ENCODE measurements at regions not wholly inside any gene's neighbourhood (a gene's known extent, or its start where the extent isn't known, plus 50 kb on each side); places are given as distances from the start of the nearest gene placed in this dataset.

GRCh38 chr11:128259816-128260215, 327.5 kb downstream of the ETS1 start:
- no peak overlapping the region for H2AFZ ChIP-seq (ENCODE audit: control insufficient read depth, low read depth, low read length)
- no peaks in the 10 kb centered on the region for H3K4me1 ChIP-seq (ENCODE audit: control insufficient read depth, insufficient read depth, low read length)
- no peak overlapping the region for H3K27ac ChIP-seq (ENCODE audit: control insufficient read depth, insufficient read depth)
- 47% methylated on average over 1 of the region's 1 CpG for WGBS (ENCODE audit: insufficient coverage, insufficient replicate concordance, low lambda C conversion rate, missing lambda C conversion rate)
- no peaks in the 10 kb centered on the region for H3K36me3 ChIP-seq (ENCODE audit: control insufficient read depth in 2 of 2, insufficient read depth in 2 of 2, low read length in 1 of 2)
- no peak for DNase-seq (ENCODE audit: low read depth, low spot score)
- no peak overlapping the region for H3K4me3 ChIP-seq
- in situ Hi-C loops (cut with MboI) = no loop called here
- ChIA-PET RAD21 (ENCODE audit: unreplicated experiment) (no interaction called here), CTCF (interaction anchor here (0.8 to 1.4 kb wide), 3 partner anchors 23 to 371 kb away, joined by 3 to 7 read pairs (median 4); no protein-coding TSS in a partner anchor), POLR2A (no interaction called here), SMC1A (ENCODE audit: uncharacterized antibody, unreplicated experiment) (interaction anchor here (1.3 to 2.2 kb wide), 3 partner anchors 16 to 371 kb away, joined by 3 to 6 read pairs (median 4); no protein-coding TSS in a partner anchor)
- ATAC-seq = no peak
- H3K79me2 ChIP-seq (ENCODE audit: control insufficient read depth, insufficient read depth, low read length) = no peaks in the 10 kb centered on the region
- H3K9ac ChIP-seq (ENCODE audit: control insufficient read depth, insufficient read depth, low read length) = no peak overlapping the region
- FAIRE-seq = no peak
- H3K9me3 ChIP-seq (replicated peaks; ENCODE audit: control insufficient read depth, insufficient read depth, low read length) = no peaks in the 10 kb centered on the region
- TF ChIP-seq ZBTB4 (CRISPR knock-in tag; IDR thresholded peaks at IDR 0.05) (no peak), GABPA (IDR thresholded peaks at IDR 0.05; ENCODE audit: low read depth) (no peak), KAT2A (conservative IDR thresholded peaks at IDR 0.05; ENCODE audit: control insufficient read depth, low read depth, low read length) (no peak), PAX5 (IDR thresholded peaks at IDR 0.05; ENCODE audit: borderline replicate concordance, low read depth, low read length) (no peak), MYB (IDR thresholded peaks at IDR 0.05; ENCODE audit: borderline replicate concordance, low read depth, low read length) (no peak), NFXL1 (IDR thresholded peaks at IDR 0.05; ENCODE audit: borderline replicate concordance) (no peak), ZSCAN29 (IDR thresholded peaks at IDR 0.05) (no peak), KLF5 (IDR thresholded peaks at IDR 0.05; ENCODE audit: partially characterized antibody) (no peak), YBX1 (IDR thresholded peaks at IDR 0.05) (no peak), TCF7 (IDR thresholded peaks at IDR 0.05; ENCODE audit: borderline replicate concordance) (no peak), BMI1 (IDR thresholded peaks at IDR 0.05; ENCODE audit: borderline replicate concordance) (no peak), RB1 (IDR thresholded peaks at IDR 0.05; ENCODE audit: borderline replicate concordance) (no peak), CHD1 (IDR thresholded peaks at IDR 0.05; ENCODE audit: low read depth, low read length) (no peak)
- TF ChIP-seq, protein P1, sequence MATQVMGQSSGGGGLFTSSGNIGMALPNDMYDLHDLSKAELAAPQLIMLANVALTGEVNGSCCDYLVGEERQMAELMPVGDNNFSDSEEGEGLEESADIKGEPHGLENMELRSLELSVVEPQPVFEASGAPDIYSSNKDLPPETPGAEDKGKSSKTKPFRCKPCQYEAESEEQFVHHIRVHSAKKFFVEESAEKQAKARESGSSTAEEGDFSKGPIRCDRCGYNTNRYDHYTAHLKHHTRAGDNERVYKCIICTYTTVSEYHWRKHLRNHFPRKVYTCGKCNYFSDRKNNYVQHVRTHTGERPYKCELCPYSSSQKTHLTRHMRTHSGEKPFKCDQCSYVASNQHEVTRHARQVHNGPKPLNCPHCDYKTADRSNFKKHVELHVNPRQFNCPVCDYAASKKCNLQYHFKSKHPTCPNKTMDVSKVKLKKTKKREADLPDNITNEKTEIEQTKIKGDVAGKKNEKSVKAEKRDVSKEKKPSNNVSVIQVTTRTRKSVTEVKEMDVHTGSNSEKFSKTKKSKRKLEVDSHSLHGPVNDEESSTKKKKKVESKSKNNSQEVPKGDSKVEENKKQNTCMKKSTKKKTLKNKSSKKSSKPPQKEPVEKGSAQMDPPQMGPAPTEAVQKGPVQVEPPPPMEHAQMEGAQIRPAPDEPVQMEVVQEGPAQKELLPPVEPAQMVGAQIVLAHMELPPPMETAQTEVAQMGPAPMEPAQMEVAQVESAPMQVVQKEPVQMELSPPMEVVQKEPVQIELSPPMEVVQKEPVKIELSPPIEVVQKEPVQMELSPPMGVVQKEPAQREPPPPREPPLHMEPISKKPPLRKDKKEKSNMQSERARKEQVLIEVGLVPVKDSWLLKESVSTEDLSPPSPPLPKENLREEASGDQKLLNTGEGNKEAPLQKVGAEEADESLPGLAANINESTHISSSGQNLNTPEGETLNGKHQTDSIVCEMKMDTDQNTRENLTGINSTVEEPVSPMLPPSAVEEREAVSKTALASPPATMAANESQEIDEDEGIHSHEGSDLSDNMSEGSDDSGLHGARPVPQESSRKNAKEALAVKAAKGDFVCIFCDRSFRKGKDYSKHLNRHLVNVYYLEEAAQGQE (IDR thresholded peaks at IDR 0.05; ENCODE audit: low read depth, low read length) = no peak
- BruUV-seq (replicated peaks) = no TSS peak
- peaks cover 0 to 3% of the 10 kb centered on the region in 2 experiments; a peak in 3 of 4 replicates for H3K27me3 ChIP-seq (replicated peaks in 1 of 2; ENCODE audit: control insufficient read depth in 2 of 2, insufficient read depth in 2 of 2, low read length in 1 of 2)
- intact Hi-C loops (cut with micrococcal nuclease; ENCODE audit: unreplicated experiment) = no loop called here
- no peak overlapping the region for H3K4me2 ChIP-seq (ENCODE audit: control insufficient read depth, insufficient read depth)
- no peaks in the 10 kb centered on the region for H4K20me1 ChIP-seq (ENCODE audit: control insufficient read depth, insufficient read depth)

All from GM12878 (cell line).